Limb (tissue), 2 donors: ENCODE measurements at regions not wholly inside any gene's neighbourhood (a gene's known extent, or its start where the extent isn't known, plus 50 kb on each side); places are given as distances from the start of the nearest gene placed in this dataset.
"Not testable (repeated sequence)": the region's sequence is repeated elsewhere in the genome, so short reads cannot be mapped to it uniquely, and the experiment has no call there.

Experiments
- DNase-seq, 2 donors: peaks; one replicate each; pipeline ENCODE4 v3.0.0-alpha.2; 2016; ENCODE audit errors: extremely low spot score in 2 of 2

DNA sequence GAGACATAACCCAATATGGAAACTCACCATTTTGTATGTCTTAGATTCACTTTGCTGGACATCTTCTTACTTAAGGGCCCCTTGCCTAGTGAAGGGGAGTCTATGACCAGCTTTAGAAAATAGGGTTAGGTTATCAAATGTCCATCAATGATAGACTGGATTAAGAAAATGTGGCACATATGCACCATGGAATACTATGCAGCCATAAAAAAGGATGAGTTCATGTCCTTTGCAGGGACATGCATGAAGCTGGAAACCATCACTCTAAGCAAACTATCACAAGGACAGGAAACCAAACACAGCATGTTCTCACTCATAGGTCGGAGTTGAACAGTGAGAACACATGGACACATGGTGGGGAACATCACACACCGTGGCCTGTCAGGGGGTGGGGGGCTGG, 301.8 kb upstream of the TBL1XR1 start:
- not testable (repeated sequence) for DNase-seq

GRCh38 chr3:177499779-177500423, 302.6 kb upstream of the TBL1XR1 start:
- no peak for DNase-seq

DNA sequence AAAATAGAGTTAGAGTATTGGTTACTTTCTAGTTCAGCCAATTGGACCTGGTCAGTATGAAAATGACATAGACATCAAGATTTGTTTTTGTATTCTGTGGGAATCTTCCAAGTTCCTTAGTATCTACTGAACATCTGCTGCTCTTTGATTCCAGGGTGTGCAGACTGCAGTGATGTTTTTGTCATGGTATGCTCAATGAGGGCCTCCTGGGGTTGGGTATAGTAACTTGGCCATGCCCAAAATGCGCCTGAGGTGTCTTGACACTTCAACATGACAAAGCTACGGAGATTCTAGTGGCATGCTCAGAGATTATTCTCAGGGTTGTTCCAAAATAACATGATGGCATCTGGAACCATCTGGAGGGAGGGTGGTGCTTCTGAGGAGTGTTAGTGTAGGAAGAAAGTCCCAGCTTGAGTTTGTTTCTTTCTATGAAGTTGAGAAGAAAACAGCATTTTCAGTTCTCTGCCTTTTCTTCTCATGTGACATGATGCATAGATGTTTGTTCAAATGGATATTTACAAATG, 313.5 kb upstream of the TBL1XR1 start:
- no peak for DNase-seq

DNA sequence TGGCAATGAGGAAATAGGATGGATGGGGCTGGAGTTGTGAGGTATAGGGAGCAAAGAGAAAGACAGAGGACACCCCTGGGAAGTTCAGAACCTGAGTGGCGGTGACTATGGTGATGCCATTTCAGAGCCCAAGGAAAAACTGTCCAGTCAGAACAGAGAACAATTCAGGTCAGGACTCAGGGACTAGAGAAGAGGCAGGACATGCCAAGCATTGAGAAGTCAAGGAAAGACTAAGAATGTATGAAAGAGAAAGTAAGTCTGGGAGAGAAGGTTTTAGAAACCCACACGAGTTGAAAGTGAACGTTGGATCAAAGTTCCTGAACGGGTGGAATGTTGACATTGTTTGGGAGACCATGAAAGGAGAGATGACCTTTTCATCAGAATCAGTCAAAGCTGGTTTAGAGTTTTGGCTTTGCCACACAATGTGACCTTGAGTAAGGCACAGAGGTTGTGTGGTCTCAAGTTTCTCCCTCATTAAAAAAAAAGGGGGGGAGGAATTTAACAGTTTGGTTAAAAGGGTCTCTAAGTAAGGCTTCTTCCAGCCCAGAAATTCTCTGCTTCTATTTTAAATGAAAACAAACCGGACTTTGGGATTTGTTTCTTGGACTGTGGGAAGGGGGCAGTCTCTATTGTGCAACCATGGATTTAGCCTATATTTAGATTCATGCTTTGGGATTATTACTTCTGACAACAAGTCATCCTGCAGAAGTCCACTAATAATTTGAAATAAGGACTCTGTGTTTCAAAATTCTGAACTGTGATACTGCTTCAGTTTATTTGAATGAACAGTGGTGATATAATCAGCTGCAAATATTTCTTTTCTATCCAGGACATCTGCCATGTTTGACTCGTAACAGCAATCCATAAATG, 315.9 kb upstream of the TBL1XR1 start:
- peak in 1 of 2 donors; percentile 58 for DNase-seq

GRCh38 chr3:177513815-177514610, 316.7 kb upstream of the TBL1XR1 start:
- peak in 1 of 2 donors; percentile 74 for DNase-seq

GRCh38 chr3:177514611-177515499, 317.6 kb upstream of the TBL1XR1 start:
- DNase-seq: no peak

- no peak for DNase-seq
Measured at GRCh38 chr3:177515786-177516157, 318.5 kb upstream of the TBL1XR1 start.

GRCh38 chr3:177516158-177517011, 319.1 kb upstream of the TBL1XR1 start:
- DNase-seq: peak; percentile 62 to 75

DNA sequence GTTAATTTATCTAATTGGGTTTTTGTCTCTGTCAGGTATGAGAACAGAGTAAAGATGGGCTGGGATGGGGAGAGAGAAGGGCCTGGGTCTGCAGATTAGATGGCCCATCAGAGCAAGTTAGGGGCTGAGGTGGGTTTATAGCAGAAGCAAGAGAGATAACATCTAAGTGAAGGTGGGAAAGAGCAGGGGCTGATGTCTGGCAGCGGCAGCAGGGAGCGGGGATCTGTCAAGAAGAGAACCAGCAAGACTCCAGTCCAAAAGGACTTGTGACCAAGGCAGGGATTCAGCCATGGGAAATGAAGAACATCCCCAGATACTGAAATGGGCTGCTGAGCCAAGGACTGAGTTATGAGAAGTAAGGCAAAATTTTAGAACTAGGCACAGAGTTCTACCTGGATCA, 320.6 kb upstream of the TBL1XR1 start:
- no peak for DNase-seq

- DNase-seq: no peak
Measured at GRCh38 chr3:177519588-177519987, 322.3 kb upstream of the TBL1XR1 start.

DNA sequence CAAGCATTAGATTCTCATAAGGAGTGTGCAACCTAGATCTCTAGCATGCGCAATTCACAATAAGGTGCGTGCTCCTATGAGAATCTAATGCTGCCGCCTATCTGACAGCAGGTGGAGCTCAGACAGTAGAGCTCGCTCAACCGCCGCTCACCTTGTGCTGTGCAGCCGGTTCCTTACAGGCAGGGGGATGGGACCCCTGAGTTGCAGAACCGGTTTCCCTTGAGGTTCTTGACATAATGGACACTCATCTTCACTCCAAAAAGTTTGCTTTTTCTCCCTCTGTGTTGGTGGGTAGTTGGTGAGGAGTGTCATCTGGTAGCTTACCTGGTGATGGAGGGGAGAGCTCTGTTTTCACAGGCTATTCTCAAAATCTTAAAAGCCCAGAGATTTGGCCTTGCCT, 324.0 kb upstream of the TBL1XR1 start:
- DNase-seq: no peak

- no peak for DNase-seq
Measured at GRCh38 chr3:177522051-177522450, 324.8 kb upstream of the TBL1XR1 start.

- no peak for DNase-seq
Measured at GRCh38 chr3:177523067-177523675, 325.9 kb upstream of the TBL1XR1 start.

GRCh38 chr3:177523872-177524438, 326.7 kb upstream of the TBL1XR1 start:
- no peak for DNase-seq

DNA sequence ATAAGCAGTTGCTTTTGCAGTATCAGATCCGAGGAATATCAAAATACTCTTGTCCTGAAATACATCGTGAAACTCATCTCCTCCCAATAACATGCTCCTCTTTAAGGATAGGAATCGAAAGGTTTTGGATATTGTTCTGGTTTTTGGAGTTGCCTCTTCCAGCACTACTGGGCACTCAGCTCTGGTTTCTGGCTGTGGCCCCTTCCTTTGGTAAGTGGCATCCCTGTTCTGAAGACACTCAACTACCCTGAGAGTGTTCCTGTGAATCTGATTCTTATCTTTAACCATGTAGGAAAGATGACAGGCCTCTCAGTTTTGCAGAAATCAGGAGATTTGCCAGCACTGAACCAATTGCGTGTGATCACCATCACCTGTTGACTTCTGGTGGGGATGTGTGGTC, 327.5 kb upstream of the TBL1XR1 start:
- no peak for DNase-seq

DNA sequence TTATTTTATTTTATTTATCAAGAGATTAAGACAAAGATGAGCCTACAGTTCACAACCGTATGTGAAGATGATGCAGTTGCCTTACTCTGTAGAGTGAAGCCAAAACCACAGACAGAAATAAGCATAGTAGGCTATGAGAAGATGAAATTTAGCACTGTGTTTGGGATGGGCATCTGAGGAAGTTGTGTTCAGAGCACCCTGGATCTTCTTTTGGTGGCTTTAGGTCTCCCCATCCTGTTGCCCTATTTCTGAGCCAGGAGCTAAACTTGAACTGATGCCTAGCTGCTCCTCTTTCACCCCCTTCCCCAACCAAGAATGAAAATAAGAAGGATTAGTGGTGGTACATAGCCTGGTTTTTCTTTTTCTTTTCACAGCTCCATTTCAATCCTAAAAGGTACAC, 328.1 kb upstream of the TBL1XR1 start:
- DNase-seq: no peak

GRCh38 chr3:177525987-177526712, 328.9 kb upstream of the TBL1XR1 start:
- DNase-seq: no peak

- no peak for DNase-seq
Measured at GRCh38 chr3:177527182-177527581, 329.9 kb upstream of the TBL1XR1 start.
